GM23338 (cell line): ENCODE measurements at regions not wholly inside any gene's neighbourhood (a gene's known extent, or its start where the extent isn't known, plus 50 kb on each side); places are given as distances from the start of the nearest gene placed in this dataset.

Source experiments
- ATAC-seq: fragments of 200-7000 bp; cut with Tn5 transposase; 3 replicates; pipeline ENCODE4 v1.9.1; 2020
- DNase-seq: peaks from one replicate; pipeline ENCODE4 v3.0.0-alpha.2; 2015; ENCODE audit warnings: low spot score
- H2AFZ ChIP-seq: fragments of 200-600 bp; sonication (generic); 2 replicates; pipeline ENCODE4 v1.8.0; 2016; ENCODE audit warnings: antibody characterized with exemption, mild to moderate bottlenecking, moderate library complexity
- H3F3A ChIP-seq: fragments of 200-600 bp; sonication (generic); replicated peaks from 2 replicates; pipeline ENCODE4 v1.8.0; 2017; ENCODE audit warnings: antibody characterized with exemption, mixed run types, low read depth
- H3K27ac ChIP-seq: fragments of 200-600 bp; sonication (generic); 2 replicates; pipeline ENCODE4 v1.6.1; 2016; ENCODE audit warnings: low read depth
- H3K27me3 ChIP-seq: fragments of 200-600 bp; sonication (generic); 2 replicates; pipeline ENCODE4 v1.8.0; 2016; ENCODE audit warnings: mild to moderate bottlenecking, mixed run types, moderate library complexity; ENCODE audit not compliant: insufficient read depth
- H3K36me3 ChIP-seq: fragments of 200-600 bp; sonication (generic); 2 replicates; pipeline ENCODE4 v1.8.0; 2016; ENCODE audit warnings: mild to moderate bottlenecking; ENCODE audit not compliant: insufficient read depth
- H3K4me1 ChIP-seq: fragments of 200-600 bp; sonication (generic); 2 replicates; pipeline ENCODE4 v1.8.0; 2016; ENCODE audit warnings: mild to moderate bottlenecking, moderate library complexity; ENCODE audit not compliant: insufficient read depth
- H3K4me2 ChIP-seq: fragments of 200-600 bp; sonication (generic); 2 replicates; pipeline ENCODE4 v1.7.1; 2017; ENCODE audit warnings: mixed run types
- H3K4me3 ChIP-seq: fragments of 200-600 bp; sonication (generic); 2 replicates; pipeline ENCODE4 v1.6.1; 2016; ENCODE audit warnings: mixed run types
- H3K79me2 ChIP-seq: fragments of 200-600 bp; sonication (generic); replicated peaks from 2 replicates; pipeline ENCODE4 v1.8.0; 2017; ENCODE audit warnings: mild to moderate bottlenecking; ENCODE audit not compliant: insufficient read depth
- H3K9me2 ChIP-seq: fragments of 200-600 bp; sonication (generic); 2 replicates; pipeline ENCODE4 v1.8.0; 2017; ENCODE audit not compliant: insufficient read depth
- H4K20me1 ChIP-seq: fragments of 200-600 bp; sonication (generic); replicated peaks from 2 replicates; pipeline ENCODE4 v1.8.0; 2017; ENCODE audit warnings: mild to moderate bottlenecking; ENCODE audit not compliant: insufficient read depth
- H3K27ac Mint-ChIP-seq: 2 replicates; pipeline ENCODE4 v1.8.0; 2020; ENCODE audit warnings: inconsistent platforms, mild to moderate bottlenecking, moderate library complexity, mixed read lengths
- H3K27me3 Mint-ChIP-seq: 3 replicates; pipeline ENCODE4 v1.8.0; 2022; ENCODE audit warnings: low read depth, mild to moderate bottlenecking, moderate library complexity, mixed read lengths, inconsistent platforms; ENCODE audit not compliant: insufficient read depth, poor library complexity
- H3K36me3 Mint-ChIP-seq: 3 replicates; pipeline ENCODE4 v1.8.0; 2021; ENCODE audit warnings: low read depth, mild to moderate bottlenecking, inconsistent platforms, moderate library complexity, mixed read lengths
- H3K4me1 Mint-ChIP-seq: 3 replicates; pipeline ENCODE4 v1.8.0; 2020; ENCODE audit warnings: mild to moderate bottlenecking, inconsistent platforms, mixed read lengths
- H3K4me3 Mint-ChIP-seq: 3 replicates; pipeline ENCODE4 v1.8.0; 2021; ENCODE audit warnings: moderate library complexity, mild to moderate bottlenecking, inconsistent platforms, mixed read lengths
- H3K9me3 Mint-ChIP-seq: 3 replicates; pipeline ENCODE4 v1.8.0; 2020; ENCODE audit warnings: moderate library complexity, mild to moderate bottlenecking, inconsistent platforms, mixed read lengths
- CREB1 ChIP-seq: fragments of 250-450 bp; sonication (Bioruptor Pico); IDR thresholded peaks from 2 replicates; pipeline ENCODE4 v1.5.0; 2020; ENCODE audit warnings: low read depth, mild to moderate bottlenecking, moderate library complexity
- CTCF ChIP-seq, 2 experiments: fragments of 200-600 bp in 1 of 2; sonication (generic) in 1 of 2; conservative IDR thresholded peaks; 2 replicates each; pipeline versions ENCODE4 v1.5.1 to v1.6.1; 2016 to 2017; ENCODE audit warnings: antibody characterized with exemption in 2 of 2, low read depth in 2 of 2, mild to moderate bottlenecking in 2 of 2, moderate library complexity in 1 of 2
- EZH2 ChIP-seq: fragments of 200-600 bp; sonication (generic); IDR thresholded peaks from one replicate; pipeline ENCODE4 v1.8.0; 2017; ENCODE audit warnings: antibody characterized with exemption, mild to moderate bottlenecking, low read depth; ENCODE audit not compliant: unreplicated experiment
- EZH2phosphoT487 ChIP-seq: fragments of 200-600 bp; sonication (generic); IDR thresholded peaks from one replicate; pipeline ENCODE4 v1.8.1; 2018; ENCODE audit warnings: antibody characterized with exemption; ENCODE audit not compliant: unreplicated experiment
- JUNB ChIP-seq: IDR thresholded peaks from one replicate; pipeline ENCODE4 v1.6.1; 2016; ENCODE audit warnings: antibody characterized with exemption; ENCODE audit not compliant: unreplicated experiment
- NANOG ChIP-seq: IDR thresholded peaks from 2 replicates; pipeline ENCODE4 v1.6.1; 2016; ENCODE audit warnings: antibody characterized with exemption, borderline replicate concordance
- POLR2AphosphoS5 ChIP-seq: IDR thresholded peaks from 2 replicates; pipeline ENCODE4 v1.6.1; 2016; ENCODE audit warnings: antibody characterized with exemption, low read depth
- STAT1 ChIP-seq: IDR thresholded peaks from one replicate; pipeline ENCODE4 v1.6.1; 2016; ENCODE audit warnings: antibody characterized with exemption; ENCODE audit not compliant: unreplicated experiment
- ZNF114 ChIP-seq: fragments of 250-450 bp; sonication (Bioruptor Pico); IDR thresholded peaks from 2 replicates; pipeline ENCODE4 v1.5.0; 2020; ENCODE audit warnings: mild to moderate bottlenecking, moderate library complexity
- TF ChIP-seq, protein P1 (sequence below): IDR thresholded peaks from 2 replicates; pipeline ENCODE4 v1.6.1; 2016; ENCODE audit warnings: antibody characterized with exemption
- TF ChIP-seq, protein P2 (sequence below): IDR thresholded peaks from one replicate; pipeline ENCODE4 v1.6.1; 2018; ENCODE audit warnings: antibody characterized with exemption; ENCODE audit not compliant: unreplicated experiment

DNA sequence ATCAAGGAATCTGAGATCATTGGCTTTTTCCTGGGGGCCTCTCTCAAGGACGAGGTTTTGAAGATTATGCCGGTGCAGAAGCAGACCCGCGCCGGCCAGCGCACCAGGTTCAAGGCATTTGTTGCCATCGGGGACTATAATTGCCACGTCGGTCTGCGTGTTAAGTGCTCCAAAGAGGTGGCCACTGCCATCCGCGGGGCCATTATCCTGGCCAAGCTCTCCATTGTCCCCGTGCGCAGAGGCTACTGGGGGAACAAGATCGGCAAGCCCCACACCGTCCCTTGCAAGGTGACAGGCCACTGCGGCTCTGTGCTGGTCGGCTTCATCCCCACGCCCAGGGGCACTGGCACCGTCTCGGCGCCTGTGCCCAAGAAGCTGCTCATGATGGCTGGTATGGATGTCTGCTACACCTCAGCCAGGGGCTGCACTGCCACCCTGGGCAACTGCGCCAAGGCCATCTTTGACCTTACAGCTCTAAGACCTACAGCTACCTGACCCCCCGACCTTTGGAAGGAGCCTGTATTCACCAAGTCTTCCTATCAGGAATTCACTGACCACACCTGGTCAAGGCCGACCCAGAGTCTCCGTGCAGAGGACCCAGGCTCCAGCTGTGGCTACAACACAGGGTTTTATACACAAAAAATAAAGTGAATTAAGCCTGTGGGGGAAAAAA is 141.8 kb downstream of the SOCS6 start:
- Mint-ChIP-seq H3K27ac (no peak overlapping the region), H3K4me1 (peaks cover 4% of the 10 kb centered on the region; the same call in 2 of the 3 replicates), H3K9me3 (no peaks in the 10 kb centered on the region), H3K4me3 (no peak overlapping the region), H3K36me3 (no peaks in the 10 kb centered on the region; the same call in 2 of the 3 replicates), H3K27me3 (peaks cover 2% of the 10 kb centered on the region)
- Histone ChIP-seq H4K20me1 (no peaks in the 10 kb centered on the region), H3K9me2 (peaks cover 4% of the 10 kb centered on the region; the same call in 1 of the 2 replicates), H3K79me2 (no peaks in the 10 kb centered on the region), H3K4me1 (no peaks in the 10 kb centered on the region), H3K4me2 (no peak overlapping the region), H2AFZ (no peak overlapping the region), H3K36me3 (no peaks in the 10 kb centered on the region), H3F3A (no peaks in the 10 kb centered on the region), H3K27ac (no peak overlapping the region), H3K4me3 (no peak overlapping the region), H3K27me3 (no peaks in the 10 kb centered on the region)
- TF ChIP-seq, protein P1, sequence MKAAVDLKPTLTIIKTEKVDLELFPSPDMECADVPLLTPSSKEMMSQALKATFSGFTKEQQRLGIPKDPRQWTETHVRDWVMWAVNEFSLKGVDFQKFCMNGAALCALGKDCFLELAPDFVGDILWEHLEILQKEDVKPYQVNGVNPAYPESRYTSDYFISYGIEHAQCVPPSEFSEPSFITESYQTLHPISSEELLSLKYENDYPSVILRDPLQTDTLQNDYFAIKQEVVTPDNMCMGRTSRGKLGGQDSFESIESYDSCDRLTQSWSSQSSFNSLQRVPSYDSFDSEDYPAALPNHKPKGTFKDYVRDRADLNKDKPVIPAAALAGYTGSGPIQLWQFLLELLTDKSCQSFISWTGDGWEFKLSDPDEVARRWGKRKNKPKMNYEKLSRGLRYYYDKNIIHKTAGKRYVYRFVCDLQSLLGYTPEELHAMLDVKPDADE = no peak
- DNase-seq (no peak), ATAC-seq (no peak)

GRCh38 chr18:70429847-70430500 is 141.1 kb downstream of the SOCS6 start:
- peaks cover 4% of the 10 kb centered on the region; the same call in 1 of the 2 replicates for H3K9me2 ChIP-seq
- Mint-ChIP-seq H3K27ac (no peak overlapping the region), H3K4me1 (peaks cover 4% of the 10 kb centered on the region; the same call in 2 of the 3 replicates), H3K4me3 (no peak overlapping the region), H3K27me3 (peaks cover 2% of the 10 kb centered on the region), H3K9me3 (no peaks in the 10 kb centered on the region), H3K36me3 (no peaks in the 10 kb centered on the region; the same call in 2 of the 3 replicates)
- ATAC-seq (no peak), DNase-seq (no peak)
- H3F3A ChIP-seq = no peaks in the 10 kb centered on the region
- no peak overlapping the region for H3K4me3 ChIP-seq
- H2AFZ ChIP-seq = no peak overlapping the region
- no peaks in the 10 kb centered on the region for H3K36me3 ChIP-seq
- H3K79me2 ChIP-seq = no peaks in the 10 kb centered on the region
- no peak overlapping the region for H3K4me2 ChIP-seq
- no peak overlapping the region for H3K27ac ChIP-seq
- no peaks in the 10 kb centered on the region for H3K27me3 ChIP-seq
- H3K4me1 ChIP-seq = no peaks in the 10 kb centered on the region
- TF ChIP-seq STAT1 = no peak
- TF ChIP-seq NANOG = no peak
- TF ChIP-seq, protein P2, sequence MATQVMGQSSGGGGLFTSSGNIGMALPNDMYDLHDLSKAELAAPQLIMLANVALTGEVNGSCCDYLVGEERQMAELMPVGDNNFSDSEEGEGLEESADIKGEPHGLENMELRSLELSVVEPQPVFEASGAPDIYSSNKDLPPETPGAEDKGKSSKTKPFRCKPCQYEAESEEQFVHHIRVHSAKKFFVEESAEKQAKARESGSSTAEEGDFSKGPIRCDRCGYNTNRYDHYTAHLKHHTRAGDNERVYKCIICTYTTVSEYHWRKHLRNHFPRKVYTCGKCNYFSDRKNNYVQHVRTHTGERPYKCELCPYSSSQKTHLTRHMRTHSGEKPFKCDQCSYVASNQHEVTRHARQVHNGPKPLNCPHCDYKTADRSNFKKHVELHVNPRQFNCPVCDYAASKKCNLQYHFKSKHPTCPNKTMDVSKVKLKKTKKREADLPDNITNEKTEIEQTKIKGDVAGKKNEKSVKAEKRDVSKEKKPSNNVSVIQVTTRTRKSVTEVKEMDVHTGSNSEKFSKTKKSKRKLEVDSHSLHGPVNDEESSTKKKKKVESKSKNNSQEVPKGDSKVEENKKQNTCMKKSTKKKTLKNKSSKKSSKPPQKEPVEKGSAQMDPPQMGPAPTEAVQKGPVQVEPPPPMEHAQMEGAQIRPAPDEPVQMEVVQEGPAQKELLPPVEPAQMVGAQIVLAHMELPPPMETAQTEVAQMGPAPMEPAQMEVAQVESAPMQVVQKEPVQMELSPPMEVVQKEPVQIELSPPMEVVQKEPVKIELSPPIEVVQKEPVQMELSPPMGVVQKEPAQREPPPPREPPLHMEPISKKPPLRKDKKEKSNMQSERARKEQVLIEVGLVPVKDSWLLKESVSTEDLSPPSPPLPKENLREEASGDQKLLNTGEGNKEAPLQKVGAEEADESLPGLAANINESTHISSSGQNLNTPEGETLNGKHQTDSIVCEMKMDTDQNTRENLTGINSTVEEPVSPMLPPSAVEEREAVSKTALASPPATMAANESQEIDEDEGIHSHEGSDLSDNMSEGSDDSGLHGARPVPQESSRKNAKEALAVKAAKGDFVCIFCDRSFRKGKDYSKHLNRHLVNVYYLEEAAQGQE = no peak
- TF ChIP-seq JUNB = no peak
- TF ChIP-seq, protein P1 = no peak
- no peak for TF ChIP-seq EZH2phosphoT487
- no peak for TF ChIP-seq EZH2
- TF ChIP-seq CTCF (conservative IDR thresholded peaks at IDR 0.05; ENCODE audit: low read depth in 2 of 2) = no peak
- TF ChIP-seq POLR2AphosphoS5 = no peak
- no peak for TF ChIP-seq ZNF114 (CRISPR knock-in tag)
- TF ChIP-seq CREB1 (CRISPR knock-in tag) = no peak
- H4K20me1 ChIP-seq = no peaks in the 10 kb centered on the region
